HCT116 (cell line): ENCODE measurements at regions not wholly inside any gene's neighbourhood (a gene's known extent, or its start where the extent isn't known, plus 50 kb on each side); places are given as distances from the start of the nearest gene placed in this dataset.

ENCODE experiments used
- ATAC-seq: fragments of 200-7000 bp; cut with Tn5 transposase; 2 replicates; pipeline ENCODE4 v1.9.1; 2020; ENCODE audit warnings: mild to moderate bottlenecking, moderate library complexity
- BruUV-seq: library from RNA; stranded (reverse); fragments of 400-500 nt; replicated peaks from 2 replicates; lab custom pipeline; 2021; lab: Mats Ljungman, UMichigan
- CTCF ChIA-PET: fragments of 300-600 bp; sonication (Branson Sonifier 250); formaldehyde crosslinking; loops from one replicate; lab custom pipeline; 2021; ENCODE audit warnings: antibody characterized with exemption; lab: Charles Lee
- POLR2A ChIA-PET: fragments of 300-600, 350-600 bp; sonication (Branson Sonifier 250); formaldehyde crosslinking; loops from one replicate; lab custom pipeline; 2021; ENCODE audit warnings: antibody characterized with exemption; lab: Charles Lee
- RAD21 ChIA-PET, 2 experiments: fragments of 300-600 bp; sonication (Branson Sonifier 250); formaldehyde crosslinking; loops; one replicate each; lab custom pipeline; 2023; ENCODE audit warnings: low total read pairs in 2 of 2; ENCODE audit not compliant: uncharacterized antibody in 2 of 2, unreplicated experiment in 2 of 2, low non-redundant PET in 1 of 2; lab: Charles Lee
- DNase-seq: peaks from one replicate; pipeline ENCODE4 v3.0.0-alpha.2; 2010; ENCODE audit warnings: low read depth, low spot score
- H2AFZ ChIP-seq: fragments of 200-600 bp; shearing (Covaris generic), sonication (generic); 2 replicates; pipeline ENCODE4 v1.6.1; 2017; ENCODE audit warnings: low read depth, mixed run types, mixed read lengths, antibody characterized with exemption, low read length; ENCODE audit not compliant: poor library complexity, severe bottlenecking
- H3K27ac ChIP-seq: 2 replicates; pipeline ENCODE4 v1.5.1; 2012; ENCODE audit warnings: low read depth, low read length
- H3K27me3 ChIP-seq: fragments of 200-600 bp; sonication (generic); 2 replicates; pipeline ENCODE4 v1.6.1; 2016; ENCODE audit warnings: mixed run types, low read length, mixed read lengths; ENCODE audit not compliant: insufficient read depth
- H3K36me3 ChIP-seq, 2 experiments: fragments of 200-500 bp in 1 of 2; fragments of 200-600 bp in 1 of 2; sonication (Bioruptor generic) in 1 of 2; sonication (generic) in 1 of 2; 2 replicates each; pipeline versions ENCODE4 v1.5.1 to v1.6.1; 2014 to 2016; ENCODE audit warnings: low read length in 2 of 2, inconsistent platforms in 1 of 2, mixed read lengths in 1 of 2, mixed run types in 1 of 2; ENCODE audit not compliant: insufficient read depth in 2 of 2, control insufficient read depth in 1 of 2
- H3K4me1 ChIP-seq, 2 experiments: fragments of 200-600 bp in 1 of 2; sonication (generic) in 1 of 2; 2 replicates each; pipeline versions ENCODE4 v1.5.1 to v1.6.1; 2012 to 2017; ENCODE audit warnings: low read length in 2 of 2, inconsistent platforms in 1 of 2, mild to moderate bottlenecking in 1 of 2, mixed read lengths in 1 of 2, mixed run types in 1 of 2, moderate library complexity in 1 of 2; ENCODE audit not compliant: insufficient read depth in 2 of 2, control insufficient read depth in 1 of 2
- H3K4me2 ChIP-seq: fragments of 200-600 bp; sonication (generic); 2 replicates; pipeline ENCODE4 v1.6.1; 2017; ENCODE audit warnings: mixed run types, low read length, mixed read lengths
- H3K4me3 ChIP-seq, 2 experiments: fragments of 200-600 bp in 1 of 2; sonication (generic) in 1 of 2; replicated peaks in 1 of 2; 2 replicates each; pipeline ENCODE4 v1.5.1; 2011 to 2016; ENCODE audit warnings: low read length in 2 of 2, control low read depth in 1 of 2, low read depth in 1 of 2, mild to moderate bottlenecking in 1 of 2, mixed read lengths in 1 of 2, mixed run types in 1 of 2
- H3K79me2 ChIP-seq: fragments of 200-600 bp; sonication (generic); 2 replicates; pipeline ENCODE4 v1.6.1; 2017; ENCODE audit warnings: mild to moderate bottlenecking, mixed run types, low read length, moderate library complexity, mixed read lengths; ENCODE audit not compliant: insufficient read depth
- H3K9ac ChIP-seq: fragments of 200-600 bp; sonication (generic); 2 replicates; pipeline ENCODE4 v1.6.1; 2016; ENCODE audit warnings: low read length, mixed read lengths
- H3K9me2 ChIP-seq: fragments of 200-600 bp; sonication (generic), shearing (Covaris generic); 2 replicates; pipeline ENCODE4 v1.6.1; 2017; ENCODE audit warnings: mixed run types, mild to moderate bottlenecking, moderate library complexity; ENCODE audit not compliant: insufficient read depth
- H3K9me3 ChIP-seq, 2 experiments: fragments of 200-500 bp in 1 of 2; fragments of 200-600 bp in 1 of 2; sonication (Bioruptor generic) in 1 of 2; sonication (generic) in 1 of 2; 2 replicates each; pipeline ENCODE4 v1.6.1; 2014 to 2017; ENCODE audit warnings: low read length in 2 of 2, mixed read lengths in 2 of 2, inconsistent platforms in 1 of 2, low read depth in 1 of 2, mild to moderate bottlenecking in 1 of 2, mixed run types in 1 of 2, moderate library complexity in 1 of 2; ENCODE audit not compliant: control insufficient read depth in 1 of 2, insufficient read depth in 1 of 2
- H4K20me1 ChIP-seq: fragments of 200-600 bp; sonication (generic), shearing (Covaris generic); 2 replicates; pipeline ENCODE4 v1.6.1; 2017; ENCODE audit warnings: mixed run types, mild to moderate bottlenecking, moderate library complexity; ENCODE audit not compliant: insufficient read depth
- ATF3 ChIP-seq: IDR thresholded peaks from 2 replicates; pipeline ENCODE4 v1.6.1; 2012
- CBX3 ChIP-seq: IDR thresholded peaks from 2 replicates; pipeline ENCODE4 v1.6.1; 2012; ENCODE audit warnings: low read depth
- CEBPB ChIP-seq: IDR thresholded peaks from 2 replicates; pipeline ENCODE4 v1.6.1; 2012; ENCODE audit warnings: low read depth
- CTCF ChIP-seq, 3 experiments: fragments of 200-600 bp in 1 of 3; sonication (generic) in 1 of 3; IDR thresholded peaks in 2 of 3; conservative IDR thresholded peaks in 1 of 3; 2 replicates each; pipeline ENCODE4 v1.5.1; 2012 to 2017; ENCODE audit warnings: low read depth in 2 of 3, low read length in 2 of 3, antibody characterized with exemption in 1 of 3, borderline replicate concordance in 1 of 3, control low read depth in 1 of 3, mild to moderate bottlenecking in 1 of 3, mixed read lengths in 1 of 3, mixed run types in 1 of 3, moderate library complexity in 1 of 3; ENCODE audit not compliant: insufficient read depth in 1 of 3
- EGR1 ChIP-seq: IDR thresholded peaks from 2 replicates; pipeline ENCODE4 v1.6.1; 2012; ENCODE audit warnings: low read depth
- EZH2 ChIP-seq: fragments of 200-600 bp; sonication (generic); IDR thresholded peaks from 2 replicates; pipeline ENCODE4 v1.6.1; 2017; ENCODE audit warnings: antibody characterized with exemption, mixed run types
- EZH2phosphoT487 ChIP-seq: fragments of 200-600 bp; IDR thresholded peaks from 2 replicates; pipeline ENCODE4 v1.6.1; 2018; ENCODE audit warnings: antibody characterized with exemption, borderline replicate concordance
- JUND ChIP-seq: IDR thresholded peaks from 2 replicates; pipeline ENCODE4 v1.6.1; 2012
- MAX ChIP-seq: IDR thresholded peaks from 2 replicates; pipeline ENCODE4 v1.6.1; 2012
- POLR2A ChIP-seq: IDR thresholded peaks from 2 replicates; pipeline ENCODE4 v1.7.0; 2011; ENCODE audit warnings: borderline replicate concordance; ENCODE audit not compliant: insufficient read depth, insufficient read length; ENCODE audit errors: extremely low read depth
- POLR2AphosphoS5 ChIP-seq: IDR thresholded peaks from 2 replicates; pipeline ENCODE4 v1.6.1; 2011; ENCODE audit warnings: mild to moderate bottlenecking, low read depth, low read length, moderate library complexity
- RAD21 ChIP-seq: IDR thresholded peaks from 2 replicates; pipeline ENCODE4 v1.6.1; 2012; ENCODE audit warnings: low read depth, mild to moderate bottlenecking
- SIN3A ChIP-seq: IDR thresholded peaks from 2 replicates; pipeline ENCODE4 v1.6.1; 2012; ENCODE audit warnings: low read depth
- SRF ChIP-seq: IDR thresholded peaks from 2 replicates; pipeline ENCODE4 v1.6.1; 2012; ENCODE audit warnings: low read depth
- ZBTB33 ChIP-seq: IDR thresholded peaks from 2 replicates; pipeline ENCODE4 v1.6.1; 2011; ENCODE audit warnings: mild to moderate bottlenecking, low read length, moderate library complexity; ENCODE audit not compliant: insufficient replicate concordance; ENCODE audit errors: extremely low read depth
- ZNF274 ChIP-seq: fragments of 200-500 bp; sonication (Bioruptor generic); IDR thresholded peaks from 2 replicates; pipeline ENCODE4 v1.6.1; 2014; ENCODE audit warnings: mild to moderate bottlenecking, low read depth, low read length, inconsistent platforms
- intact Hi-C: fragments of 100-400 bp; cut with micrococcal nuclease; formaldehyde crosslinking; loops from 2 replicates; pipeline ENCODE4 v1.10.0; 2022

GRCh38 chr12:45509621-45510020 lies 219.9 kb upstream of the ARID2 start:
- H2AFZ ChIP-seq, result no peak overlapping the region
- intact Hi-C loops, result no loop called here
- H3K4me3 ChIP-seq, result no peak overlapping the region
- H3K36me3 ChIP-seq, result no peaks in the 10 kb centered on the region
- H3K27ac ChIP-seq, result no peak overlapping the region
- no peaks in the 10 kb centered on the region for H3K4me1 ChIP-seq
- no peak overlapping the region for H3K9ac ChIP-seq
- TF ChIP-seq EGR1 (no peak), SIN3A (no peak), EZH2phosphoT487 (no peak), POLR2AphosphoS5 (no peak), POLR2A (no peak), SRF (no peak), CTCF (IDR thresholded peaks at IDR 0.05 in 2 of 3, conservative IDR thresholded peaks at IDR 0.05 in 1 of 3; ENCODE audit: borderline replicate concordance in 1 of 3, insufficient read depth in 1 of 3, low read depth in 2 of 3, low read length in 2 of 3) (no peak), MAX (no peak), ZBTB33 (no peak), ATF3 (no peak), CBX3 (no peak), CEBPB (no peak), JUND (no peak), EZH2 (no peak), ZNF274 (no peak), RAD21 (no peak)
- TF ChIP-seq, all 23 proteins: peak for 0
- BruUV-seq, result no TSS peak
- H3K9me2 ChIP-seq, result no peaks in the 10 kb centered on the region
- 0 out of 4 replicates have a peak, but pooled peaks cover 0 to 4% of the 10 kb centered on the region in 2 experiments for H3K9me3 ChIP-seq
- ChIA-PET RAD21 (no interaction called here), CTCF (no interaction called here), POLR2A (no interaction called here)
- no peaks in the 10 kb centered on the region for H3K79me2 ChIP-seq
- DNase-seq, result no peak
- no peak overlapping the region for H3K4me2 ChIP-seq
- H3K27me3 ChIP-seq, result no peaks in the 10 kb centered on the region
- ATAC-seq, result no peak
- no peaks in the 10 kb centered on the region for H4K20me1 ChIP-seq
